Activated T-cell treated with anti-CD3 and anti-CD28 coated beads for 4 hours (primary cell): ENCODE measurements at regions not wholly inside any gene's neighbourhood (a gene's known extent, or its start where the extent isn't known, plus 50 kb on each side); places are given as distances from the start of the nearest gene placed in this dataset.
"Not testable (repeated sequence)": the region's sequence is repeated elsewhere in the genome, so short reads cannot be mapped to it uniquely, and the experiment has no call there.

Experiments
- DNase-seq: peaks from one replicate; pipeline ENCODE4 v3.0.0-alpha.2; 2020

GRCh38 chr14:22491683-22492621, 97.1 kb downstream of the DAD1 start:
- DNase-seq: no peak

DNA sequence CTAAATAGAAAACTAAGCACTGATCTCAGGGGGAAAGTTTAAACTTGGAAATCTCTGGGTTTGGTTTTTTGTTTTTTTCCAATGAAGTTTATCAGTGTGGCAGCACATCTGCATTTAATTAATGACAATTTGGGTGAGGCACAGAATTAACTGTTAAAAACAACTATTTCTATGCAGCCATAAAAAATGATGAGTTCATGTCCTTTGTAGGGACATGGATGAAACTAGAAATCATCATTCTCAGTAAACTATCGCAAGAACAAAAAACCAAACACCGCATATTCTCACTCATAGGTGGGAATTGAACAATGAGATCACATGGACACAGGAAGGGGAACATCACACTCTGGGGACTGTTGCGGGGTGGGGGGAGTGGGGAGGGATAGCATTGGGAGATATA, 98.0 kb downstream of the DAD1 start:
- not testable (repeated sequence) for DNase-seq

GRCh38 chr14:22489957-22490950, 98.8 kb downstream of the DAD1 start:
- DNase-seq: no peak

- DNase-seq: no peak
Measured at GRCh38 chr14:22489244-22489545, 99.8 kb downstream of the DAD1 start.

DNA sequence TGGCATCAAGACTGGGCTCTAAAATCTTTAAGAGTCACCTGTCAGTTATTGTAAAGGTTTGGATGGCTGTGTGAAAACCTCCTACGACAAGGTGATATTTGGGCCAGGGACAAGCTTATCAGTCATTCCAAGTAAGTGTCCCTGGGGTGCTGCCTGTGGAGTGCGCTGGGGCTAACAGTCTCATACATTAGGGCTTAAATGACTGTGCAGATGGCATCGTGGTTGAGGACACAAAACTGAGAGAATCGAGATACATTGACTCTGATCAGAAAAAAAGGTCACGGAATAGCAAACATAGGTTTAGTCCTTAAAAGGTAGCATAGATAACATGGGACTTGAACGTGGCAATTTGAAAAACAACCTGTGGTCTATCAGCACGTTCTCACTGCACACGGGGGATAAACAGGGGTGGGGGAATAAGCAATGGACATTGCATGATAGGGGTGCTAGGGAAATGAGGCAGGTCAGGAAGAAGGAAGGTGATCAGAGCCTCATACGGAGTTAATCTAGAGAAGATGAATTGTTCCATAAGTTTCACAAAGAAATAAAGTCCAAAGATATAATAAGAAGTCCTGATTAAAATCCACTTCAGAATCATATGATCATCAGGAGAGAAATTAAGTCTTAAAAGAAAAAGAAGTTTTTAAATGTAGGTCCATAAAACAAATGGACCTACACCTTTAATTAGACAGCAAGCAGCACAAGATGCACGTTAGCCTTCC, 100.3 kb downstream of the DAD1 start:
- no peak for DNase-seq

GRCh38 chr14:22487941-22488340, 101.1 kb downstream of the DAD1 start:
- DNase-seq: no peak

DNA sequence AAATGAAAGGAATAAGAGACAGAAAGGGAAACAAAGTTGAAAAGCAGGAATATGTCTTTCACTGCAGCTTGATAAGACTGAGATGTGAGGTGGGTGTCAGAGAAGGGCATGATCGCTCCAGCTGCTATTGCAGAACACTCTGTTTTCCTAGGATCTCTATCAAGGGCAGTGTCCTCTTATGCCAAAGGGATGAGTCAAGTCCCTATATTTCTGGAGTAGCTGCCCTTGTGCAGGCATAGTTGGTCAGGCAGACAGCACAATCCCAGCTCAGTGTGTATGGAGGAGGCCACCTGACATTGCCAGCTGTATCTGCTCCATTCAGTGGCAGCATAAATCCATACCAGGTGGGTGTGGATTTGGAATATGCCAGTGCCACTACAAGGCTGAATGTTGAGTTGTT, 101.6 kb downstream of the DAD1 start:
- DNase-seq: no peak

GRCh38 chr14:22486675-22487074, 102.3 kb downstream of the DAD1 start:
- no peak for DNase-seq

GRCh38 chr14:22485649-22486048, 103.4 kb downstream of the DAD1 start:
- DNase-seq: no peak

DNA sequence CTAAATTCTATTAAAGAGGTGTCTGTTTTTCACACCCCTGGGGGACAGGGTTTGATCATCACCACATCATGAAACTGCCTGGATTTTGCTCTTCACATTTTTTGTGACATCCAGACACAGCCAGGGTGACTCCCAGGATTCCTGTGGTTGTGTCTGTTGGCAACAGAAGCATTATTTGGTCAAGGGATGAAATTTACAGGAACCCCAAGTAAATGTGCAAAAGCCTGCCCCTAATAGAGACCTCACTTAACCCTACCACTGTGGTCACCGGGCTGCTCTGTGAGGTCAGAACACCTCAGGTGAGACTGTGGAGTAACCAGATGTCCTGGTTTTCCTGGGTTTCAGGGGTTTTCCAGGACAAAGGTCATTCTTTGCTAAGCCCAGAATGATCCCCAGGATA, 103.8 kb downstream of the DAD1 start:
- DNase-seq: no peak

DNA sequence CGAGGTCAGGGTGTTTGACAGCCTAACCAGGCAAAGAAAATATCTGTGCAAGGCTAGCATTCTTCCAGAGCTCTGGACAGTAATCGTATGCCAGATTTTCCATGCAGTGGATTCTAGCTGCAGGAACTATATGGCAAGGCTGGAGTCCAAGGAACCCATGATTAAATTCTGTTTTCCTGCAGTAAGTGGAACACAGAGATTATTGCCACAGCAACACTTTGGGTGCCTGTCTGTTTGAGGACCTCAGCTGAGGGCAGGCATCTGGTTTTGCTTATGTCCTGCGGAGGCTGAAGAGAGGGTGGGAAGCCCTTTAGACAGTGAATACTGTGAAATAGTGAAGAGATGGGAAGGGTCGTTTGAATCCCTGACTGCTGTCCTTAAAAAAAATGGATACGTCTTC, 104.4 kb downstream of the DAD1 start:
- no peak for DNase-seq

DNA sequence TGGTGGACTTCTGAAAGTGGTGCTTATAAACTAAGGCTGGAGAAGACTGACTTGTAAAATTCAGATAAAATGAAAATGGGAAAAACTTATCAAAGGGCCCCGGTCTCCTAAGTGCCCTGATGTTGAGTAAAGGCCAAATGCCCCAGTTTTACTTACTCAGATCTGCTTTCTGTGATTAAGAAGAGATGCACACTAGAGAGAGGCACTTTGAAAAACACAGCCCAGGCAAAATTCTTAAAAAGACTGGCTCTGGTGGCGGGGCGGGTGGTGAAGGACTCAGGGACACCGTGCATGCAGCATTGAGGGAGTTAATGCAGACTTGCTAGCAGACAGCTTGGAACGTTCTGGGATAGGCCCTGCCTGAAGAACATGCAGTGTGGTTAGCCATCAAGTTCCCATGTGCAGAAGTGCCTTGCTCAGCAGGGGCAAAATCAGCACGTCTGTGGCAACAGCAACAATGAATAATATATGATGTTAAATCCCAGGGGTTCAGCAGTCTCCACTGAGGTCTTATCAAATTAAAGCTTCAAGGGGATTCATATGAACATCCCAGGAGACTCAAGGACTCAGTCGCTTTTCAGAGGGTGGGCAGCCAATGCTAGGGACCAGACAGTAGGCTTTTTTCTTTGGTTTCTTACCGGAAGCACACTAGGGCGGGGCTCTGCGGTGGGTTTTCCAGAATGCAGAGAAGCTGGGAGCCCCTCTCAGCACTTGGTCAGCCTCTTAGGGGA, 105.0 kb downstream of the DAD1 start:
- DNase-seq: no peak

DNA sequence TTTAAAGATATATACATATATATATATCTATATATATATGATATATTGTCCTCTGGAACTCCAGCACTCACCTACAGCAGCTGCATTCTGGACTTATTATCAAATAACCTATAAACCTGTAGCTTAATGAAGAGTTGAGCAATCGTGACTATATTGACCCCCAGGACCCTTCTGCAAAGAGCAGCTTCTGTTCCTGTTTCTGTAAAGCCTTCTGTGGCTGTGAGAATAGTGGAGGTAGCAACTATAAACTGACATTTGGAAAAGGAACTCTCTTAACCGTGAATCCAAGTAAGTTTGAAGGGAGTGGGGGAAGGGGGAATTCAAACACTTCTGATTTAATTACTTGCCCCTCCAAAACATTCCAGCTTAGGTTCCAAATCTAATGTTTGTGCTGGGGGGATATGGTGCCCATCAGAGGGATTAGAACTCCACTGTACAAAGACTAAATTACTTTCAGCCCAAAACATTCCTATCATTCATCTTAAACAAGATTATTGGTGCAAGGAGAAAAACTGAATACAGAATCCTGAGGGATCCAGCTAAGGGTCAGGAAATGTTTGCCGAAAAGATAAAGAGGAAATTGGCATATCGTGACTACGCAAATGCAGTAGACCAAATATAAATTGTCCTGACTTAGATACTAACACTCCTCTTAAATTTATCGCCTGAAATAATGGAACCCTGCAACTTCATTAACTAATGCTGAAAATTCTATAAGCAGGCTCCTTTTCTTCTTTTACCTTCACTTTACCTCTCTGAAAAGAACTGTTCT, 106.1 kb downstream of the DAD1 start:
- no peak for DNase-seq

DNA sequence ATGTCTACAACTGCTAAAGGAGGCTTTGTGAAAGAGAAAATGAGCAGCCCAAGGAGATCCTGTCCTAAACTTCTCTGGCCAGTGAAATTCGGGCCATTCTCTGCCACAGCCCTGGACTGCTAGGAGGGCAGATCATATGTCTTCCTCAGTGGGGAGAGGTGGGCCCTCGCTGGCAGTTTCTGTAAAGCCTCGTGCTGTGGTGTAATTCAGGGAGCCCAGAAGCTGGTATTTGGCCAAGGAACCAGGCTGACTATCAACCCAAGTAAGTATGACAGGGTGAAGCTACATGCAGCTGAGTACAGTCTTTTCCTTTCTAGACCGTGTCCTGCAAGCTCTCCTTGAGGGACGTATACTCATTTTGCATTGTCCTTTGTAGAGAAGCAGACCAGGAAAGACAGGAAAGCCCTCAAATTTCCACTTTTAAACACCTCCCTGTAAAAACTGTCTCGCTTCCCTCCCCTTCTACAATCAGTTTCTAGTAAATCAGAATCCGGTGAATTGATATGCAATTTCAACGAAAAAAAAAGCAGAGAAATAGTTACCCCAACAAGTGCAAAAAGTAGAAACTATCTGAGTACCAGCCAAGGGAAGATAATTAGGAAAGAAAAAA, 106.8 kb downstream of the DAD1 start:
- no peak for DNase-seq

GRCh38 chr14:22481546-22481945, 107.5 kb downstream of the DAD1 start:
- no peak for DNase-seq

DNA sequence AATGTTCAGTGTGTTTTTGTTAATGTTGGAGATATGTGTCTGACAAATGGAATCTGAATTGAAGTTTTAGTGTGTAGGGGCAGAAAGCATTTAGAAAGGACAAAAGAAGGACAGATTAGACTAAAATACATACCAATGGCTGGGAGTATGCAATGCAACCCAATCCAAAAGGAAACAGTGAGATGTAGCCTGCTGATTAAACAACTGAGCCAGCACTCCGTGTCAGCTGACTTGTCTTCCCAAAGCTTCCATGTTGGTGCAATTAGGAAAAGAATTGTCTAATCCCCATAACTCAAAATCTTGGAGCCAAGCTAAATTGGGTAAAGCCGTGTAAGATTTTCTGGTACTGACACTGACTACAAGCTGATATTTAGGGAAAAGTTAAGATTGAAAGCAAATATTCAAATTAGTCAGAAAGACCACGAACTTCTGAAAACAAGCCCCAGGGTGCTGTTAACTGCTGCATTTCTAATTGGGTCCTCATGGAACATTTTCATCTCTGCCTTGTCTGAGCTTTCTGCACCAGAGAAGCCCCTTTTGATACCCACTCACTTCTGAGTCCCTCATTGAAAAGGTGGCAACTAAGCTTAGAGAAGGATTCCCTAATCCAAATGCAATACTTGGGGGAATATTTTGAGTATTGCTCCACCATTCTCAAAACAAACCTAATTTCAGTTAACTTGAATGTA, 109.1 kb downstream of the DAD1 start:
- no peak for DNase-seq

GRCh38 chr14:22479132-22479531, 109.9 kb downstream of the DAD1 start:
- DNase-seq: no peak

GRCh38 chr14:22478670-22479069, 110.4 kb downstream of the DAD1 start:
- no peak for DNase-seq

DNA sequence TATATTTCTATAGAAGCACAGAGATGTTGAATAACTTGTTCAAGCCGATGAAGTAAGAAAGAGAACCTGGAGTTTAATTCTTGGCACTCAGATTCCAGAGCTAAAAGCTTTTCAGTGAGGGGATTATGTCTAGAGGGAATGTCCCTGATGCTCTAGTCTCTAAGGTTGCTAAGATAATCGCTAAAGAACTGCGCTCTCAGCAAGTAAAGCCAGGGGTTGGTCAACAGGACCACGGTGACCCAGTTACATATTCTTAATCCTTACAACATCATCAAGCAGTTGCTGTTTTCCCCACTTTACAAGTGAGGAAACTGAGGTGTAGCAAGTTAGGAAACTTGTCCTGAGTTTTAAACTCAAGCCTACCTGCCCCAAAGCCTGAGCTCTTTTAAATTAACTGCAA, 110.8 kb downstream of the DAD1 start:
- no peak for DNase-seq

- no peak for DNase-seq
Measured at GRCh38 chr14:22477569-22478194, 111.3 kb downstream of the DAD1 start.
